ENCODE measurements at regions not wholly inside any gene's neighbourhood (a gene's known extent, or its start where the extent isn't known, plus 50 kb on each side); places are given as distances from the start of the nearest gene placed in this dataset.

DNA sequence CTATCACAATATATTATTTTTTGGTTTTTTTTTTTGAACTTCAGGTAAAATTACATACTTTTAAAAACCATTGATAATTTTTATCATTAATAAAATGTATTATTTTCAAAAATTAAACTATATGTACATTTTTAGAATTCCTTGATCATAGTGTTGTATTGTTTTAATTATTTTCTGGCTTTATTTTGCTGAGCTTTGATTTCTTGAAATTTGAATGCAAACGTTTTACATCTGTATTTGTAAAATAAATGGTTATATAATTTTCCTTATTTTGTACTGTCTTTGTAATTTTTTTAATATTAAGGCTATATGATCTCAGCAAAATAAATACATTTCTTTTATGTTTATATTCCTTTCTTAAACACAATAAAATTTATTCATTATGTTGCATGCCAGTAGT lies 125.6 kb downstream of the KIF2B start:
- H3K9me3 Mint-ChIP-seq: peaks cover 9% of the 10 kb centered on the region
- Histone ChIP-seq H3K36me3 (ENCODE audit: control insufficient read depth, insufficient read depth, low read length) (no peaks in the 10 kb centered on the region), H3K4me3 (ENCODE audit: low read length) (no peak overlapping the region), H3K27ac (ENCODE audit: low read depth, low read length) (no peak overlapping the region), H3K4me1 (ENCODE audit: control insufficient read depth, insufficient read depth, low read length) (no peaks in the 10 kb centered on the region), H3K9ac (ENCODE audit: extremely low read depth, low read length, poor library complexity, severe bottlenecking) (no peak overlapping the region), H3K27me3 (ENCODE audit: control insufficient read depth, insufficient read depth, low read length, poor library complexity, severe bottlenecking) (no peaks in the 10 kb centered on the region), H3K9me3 (ENCODE audit: control insufficient read depth, low read length) (peaks cover 11% of the 10 kb centered on the region)
- no peak overlapping the region for H3K4me3 Mint-ChIP-seq
- H3K27me3 Mint-ChIP-seq (ENCODE audit: insufficient read depth): no peaks in the 10 kb centered on the region
- DNase-seq: no peak
- no peak overlapping the region for H3K27ac Mint-ChIP-seq
- no peaks in the 10 kb centered on the region for H3K36me3 Mint-ChIP-seq (ENCODE audit: low read depth)
- no peak for TF ChIP-seq CTCF (conservative IDR thresholded peaks at IDR 0.05)
- WGBS, 2 experiments (ENCODE audit: insufficient coverage in 1 of 2, insufficient read length in 1 of 2): no CpG with 5 or more reads among the region's 1 CpG
- peaks cover 10% of the 10 kb centered on the region for H3K4me1 Mint-ChIP-seq

DNA sequence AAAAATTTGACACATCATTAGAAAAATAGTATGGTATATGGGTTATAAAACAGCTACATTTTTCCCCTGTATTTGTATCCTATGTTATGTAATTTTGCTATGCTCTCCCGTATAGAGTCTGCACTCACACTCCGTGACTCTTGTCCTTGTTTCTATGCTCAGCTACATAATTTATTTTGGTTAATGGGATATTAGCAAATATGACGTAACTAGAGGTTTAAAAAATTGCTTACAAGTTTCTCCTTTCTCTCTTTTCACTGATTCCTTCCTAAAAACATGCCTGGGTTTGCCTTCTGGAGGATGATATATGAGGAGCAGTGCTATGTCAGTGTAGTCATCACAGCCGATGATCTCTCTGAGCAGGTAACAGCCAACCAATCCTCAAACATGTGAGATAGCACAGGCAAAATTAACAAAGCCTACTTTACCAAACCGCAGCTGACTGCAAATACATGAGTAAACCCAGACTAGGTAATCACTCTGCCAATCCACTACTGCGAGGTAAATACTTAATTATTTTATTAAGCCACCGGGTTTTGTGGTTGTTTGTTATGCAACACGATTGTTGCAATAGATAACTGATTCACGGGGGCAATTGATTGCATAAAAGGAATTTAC lies 126.9 kb downstream of the KIF2B start:
- no peaks in the 10 kb centered on the region for H3K27me3 ChIP-seq (ENCODE audit: control insufficient read depth, insufficient read depth, low read length, poor library complexity, severe bottlenecking)
- no peak overlapping the region for H3K27ac ChIP-seq (ENCODE audit: low read depth, low read length)
- peaks cover 21% of the 10 kb centered on the region for H3K9me3 ChIP-seq (ENCODE audit: control insufficient read depth, low read length)
- H3K9ac ChIP-seq (ENCODE audit: extremely low read depth, low read length, poor library complexity, severe bottlenecking): no peak overlapping the region
- no peaks in the 10 kb centered on the region for H3K4me1 ChIP-seq (ENCODE audit: control insufficient read depth, insufficient read depth, low read length)
- H3K36me3 ChIP-seq (ENCODE audit: control insufficient read depth, insufficient read depth, low read length): no peaks in the 10 kb centered on the region
- Mint-ChIP-seq H3K4me1 (peaks cover 10% of the 10 kb centered on the region), H3K27me3 (ENCODE audit: insufficient read depth) (no peaks in the 10 kb centered on the region), H3K9me3 (peaks cover 11% of the 10 kb centered on the region), H3K36me3 (ENCODE audit: low read depth) (no peaks in the 10 kb centered on the region), H3K4me3 (no peak overlapping the region), H3K27ac (peak overlapping the region; percentile 57)
- 80 to 86% methylated on average over 3 to 6 of the region's 9 CpGs for WGBS, 2 experiments (ENCODE audit: insufficient coverage in 1 of 2, insufficient read length in 1 of 2)
- DNase-seq: peak; percentile 49
- no peak for TF ChIP-seq CTCF (conservative IDR thresholded peaks at IDR 0.05)
- no peak overlapping the region for H3K4me3 ChIP-seq (ENCODE audit: low read length)

GRCh38 chr17:53950207-53950857 lies 127.6 kb downstream of the KIF2B start:
- Histone ChIP-seq H3K36me3 (ENCODE audit: control insufficient read depth, insufficient read depth, low read length) (no peaks in the 10 kb centered on the region), H3K9ac (ENCODE audit: extremely low read depth, low read length, poor library complexity, severe bottlenecking) (no peak overlapping the region), H3K9me3 (ENCODE audit: control insufficient read depth, low read length) (peaks cover 28% of the 10 kb centered on the region), H3K4me3 (ENCODE audit: low read length) (no peak overlapping the region), H3K27me3 (ENCODE audit: control insufficient read depth, insufficient read depth, low read length, poor library complexity, severe bottlenecking) (no peaks in the 10 kb centered on the region), H3K4me1 (ENCODE audit: control insufficient read depth, insufficient read depth, low read length) (no peaks in the 10 kb centered on the region), H3K27ac (ENCODE audit: low read depth, low read length) (no peak overlapping the region)
- DNase-seq: peak; percentile 85
- Mint-ChIP-seq H3K9me3 (peaks cover 19% of the 10 kb centered on the region), H3K4me1 (peaks cover 10% of the 10 kb centered on the region), H3K27me3 (ENCODE audit: insufficient read depth) (no peaks in the 10 kb centered on the region), H3K36me3 (ENCODE audit: low read depth) (peaks cover 2% of the 10 kb centered on the region), H3K27ac (no peak overlapping the region), H3K4me3 (no peak overlapping the region)
- TF ChIP-seq CTCF (conservative IDR thresholded peaks at IDR 0.05): peak; percentile 81
- WGBS, 2 experiments (ENCODE audit: insufficient coverage in 1 of 2, insufficient read length in 1 of 2): 74 to 81% methylated on average over 3 to 5 of the region's 5 CpGs

Data from endodermal cell (in vitro differentiated cells).